ENCODE measurements at regions not wholly inside any gene's neighbourhood (a gene's known extent, or its start where the extent isn't known, plus 50 kb on each side); places are given as distances from the start of the nearest gene placed in this dataset.

GRCh38 chr9:103537426-103537825 lies 542.3 kb downstream of the CYLC2 start:
- no peak for TF ChIP-seq FOXM1 (IDR thresholded peaks at IDR 0.05; ENCODE audit: borderline replicate concordance, low read depth)
- TF ChIP-seq, protein P1, sequence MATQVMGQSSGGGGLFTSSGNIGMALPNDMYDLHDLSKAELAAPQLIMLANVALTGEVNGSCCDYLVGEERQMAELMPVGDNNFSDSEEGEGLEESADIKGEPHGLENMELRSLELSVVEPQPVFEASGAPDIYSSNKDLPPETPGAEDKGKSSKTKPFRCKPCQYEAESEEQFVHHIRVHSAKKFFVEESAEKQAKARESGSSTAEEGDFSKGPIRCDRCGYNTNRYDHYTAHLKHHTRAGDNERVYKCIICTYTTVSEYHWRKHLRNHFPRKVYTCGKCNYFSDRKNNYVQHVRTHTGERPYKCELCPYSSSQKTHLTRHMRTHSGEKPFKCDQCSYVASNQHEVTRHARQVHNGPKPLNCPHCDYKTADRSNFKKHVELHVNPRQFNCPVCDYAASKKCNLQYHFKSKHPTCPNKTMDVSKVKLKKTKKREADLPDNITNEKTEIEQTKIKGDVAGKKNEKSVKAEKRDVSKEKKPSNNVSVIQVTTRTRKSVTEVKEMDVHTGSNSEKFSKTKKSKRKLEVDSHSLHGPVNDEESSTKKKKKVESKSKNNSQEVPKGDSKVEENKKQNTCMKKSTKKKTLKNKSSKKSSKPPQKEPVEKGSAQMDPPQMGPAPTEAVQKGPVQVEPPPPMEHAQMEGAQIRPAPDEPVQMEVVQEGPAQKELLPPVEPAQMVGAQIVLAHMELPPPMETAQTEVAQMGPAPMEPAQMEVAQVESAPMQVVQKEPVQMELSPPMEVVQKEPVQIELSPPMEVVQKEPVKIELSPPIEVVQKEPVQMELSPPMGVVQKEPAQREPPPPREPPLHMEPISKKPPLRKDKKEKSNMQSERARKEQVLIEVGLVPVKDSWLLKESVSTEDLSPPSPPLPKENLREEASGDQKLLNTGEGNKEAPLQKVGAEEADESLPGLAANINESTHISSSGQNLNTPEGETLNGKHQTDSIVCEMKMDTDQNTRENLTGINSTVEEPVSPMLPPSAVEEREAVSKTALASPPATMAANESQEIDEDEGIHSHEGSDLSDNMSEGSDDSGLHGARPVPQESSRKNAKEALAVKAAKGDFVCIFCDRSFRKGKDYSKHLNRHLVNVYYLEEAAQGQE (IDR thresholded peaks at IDR 0.05; ENCODE audit: low read depth) = no peak
- TF ChIP-seq RAD21 (IDR thresholded peaks at IDR 0.05; ENCODE audit: low read depth) = no peak
- no peak for TF ChIP-seq TAF1 (IDR thresholded peaks at IDR 0.05; ENCODE audit: low read depth)
- TF ChIP-seq CREB1 (IDR thresholded peaks at IDR 0.05; ENCODE audit: low read depth) = no peak
- TF ChIP-seq, protein P2, sequence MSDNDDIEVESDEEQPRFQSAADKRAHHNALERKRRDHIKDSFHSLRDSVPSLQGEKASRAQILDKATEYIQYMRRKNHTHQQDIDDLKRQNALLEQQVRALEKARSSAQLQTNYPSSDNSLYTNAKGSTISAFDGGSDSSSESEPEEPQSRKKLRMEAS (IDR thresholded peaks at IDR 0.05) = no peak
- TF ChIP-seq EGR1 (IDR thresholded peaks at IDR 0.05) = no peak
- TF ChIP-seq ZBTB7A (IDR thresholded peaks at IDR 0.05; ENCODE audit: low read depth) = no peak
- no peak for TF ChIP-seq YY1 (IDR thresholded peaks at IDR 0.05; ENCODE audit: low read depth)
- TF ChIP-seq TCF12 (IDR thresholded peaks at IDR 0.05; ENCODE audit: low read depth) = no peak
- no peak for TF ChIP-seq EP300 (IDR thresholded peaks at IDR 0.05; ENCODE audit: borderline replicate concordance)
- no peak for TF ChIP-seq NFIC (IDR thresholded peaks at IDR 0.05)
- no peak for TF ChIP-seq CEBPB (IDR thresholded peaks at IDR 0.05)
